ENCODE measurements at regions not wholly inside any gene's neighbourhood (a gene's known extent, or its start where the extent isn't known, plus 50 kb on each side); places are given as distances from the start of the nearest gene placed in this dataset.

- TF ChIP-seq, protein P1, sequence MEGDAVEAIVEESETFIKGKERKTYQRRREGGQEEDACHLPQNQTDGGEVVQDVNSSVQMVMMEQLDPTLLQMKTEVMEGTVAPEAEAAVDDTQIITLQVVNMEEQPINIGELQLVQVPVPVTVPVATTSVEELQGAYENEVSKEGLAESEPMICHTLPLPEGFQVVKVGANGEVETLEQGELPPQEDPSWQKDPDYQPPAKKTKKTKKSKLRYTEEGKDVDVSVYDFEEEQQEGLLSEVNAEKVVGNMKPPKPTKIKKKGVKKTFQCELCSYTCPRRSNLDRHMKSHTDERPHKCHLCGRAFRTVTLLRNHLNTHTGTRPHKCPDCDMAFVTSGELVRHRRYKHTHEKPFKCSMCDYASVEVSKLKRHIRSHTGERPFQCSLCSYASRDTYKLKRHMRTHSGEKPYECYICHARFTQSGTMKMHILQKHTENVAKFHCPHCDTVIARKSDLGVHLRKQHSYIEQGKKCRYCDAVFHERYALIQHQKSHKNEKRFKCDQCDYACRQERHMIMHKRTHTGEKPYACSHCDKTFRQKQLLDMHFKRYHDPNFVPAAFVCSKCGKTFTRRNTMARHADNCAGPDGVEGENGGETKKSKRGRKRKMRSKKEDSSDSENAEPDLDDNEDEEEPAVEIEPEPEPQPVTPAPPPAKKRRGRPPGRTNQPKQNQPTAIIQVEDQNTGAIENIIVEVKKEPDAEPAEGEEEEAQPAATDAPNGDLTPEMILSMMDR (IDR thresholded peaks at IDR 0.05): no peak
- no peak for TF ChIP-seq EP300 (IDR thresholded peaks at IDR 0.05)
Observed at GRCh38 chr11:33577204-33577603, 123.4 kb downstream of the C11orf91 start.

Measured in suprapubic skin (tissue), 3 donors.